ENCODE measurements at regions not wholly inside any gene's neighbourhood (a gene's known extent, or its start where the extent isn't known, plus 50 kb on each side); places are given as distances from the start of the nearest gene placed in this dataset.

GRCh38 chr3:99324636-99325203 lies 313.7 kb upstream of the COL8A1 start:
- DNase-seq: no peak
- Histone ChIP-seq H3K9me3 (no peaks in the 10 kb centered on the region), H3K4me3 (no peak overlapping the region), H3K36me3 (no peaks in the 10 kb centered on the region), H3K27me3 (no peaks in the 10 kb centered on the region), H3K27ac (no peak overlapping the region), H3K4me1 (no peaks in the 10 kb centered on the region)
- TF ChIP-seq CTCF (IDR thresholded peaks at IDR 0.05): no peak
- no peak for TF ChIP-seq POLR2A (IDR thresholded peaks at IDR 0.05)

- no peaks in the 10 kb centered on the region for H3K27me3 ChIP-seq
- no peaks in the 10 kb centered on the region for H3K36me3 ChIP-seq
- H3K4me3 ChIP-seq: no peak overlapping the region
- no peak overlapping the region for H3K27ac ChIP-seq
- no peak for TF ChIP-seq POLR2A (IDR thresholded peaks at IDR 0.05)
- no peak for TF ChIP-seq CTCF (IDR thresholded peaks at IDR 0.05)
- H3K4me1 ChIP-seq: no peaks in the 10 kb centered on the region
- no peak for DNase-seq
- no peaks in the 10 kb centered on the region for H3K9me3 ChIP-seq
These were observed 314.5 kb upstream of the COL8A1 start for GRCh38 chr3:99323940-99324339.

GRCh38 chr3:99322551-99322950 lies 315.8 kb upstream of the COL8A1 start:
- Histone ChIP-seq H3K4me1 (no peaks in the 10 kb centered on the region), H3K4me3 (no peak overlapping the region), H3K27ac (no peak overlapping the region), H3K9me3 (no peaks in the 10 kb centered on the region), H3K27me3 (no peaks in the 10 kb centered on the region), H3K36me3 (no peaks in the 10 kb centered on the region)
- DNase-seq: no peak
- no peak for TF ChIP-seq POLR2A (IDR thresholded peaks at IDR 0.05)
- TF ChIP-seq CTCF (IDR thresholded peaks at IDR 0.05): no peak

GRCh38 chr3:99321261-99321660 lies 317.1 kb upstream of the COL8A1 start:
- no peaks in the 10 kb centered on the region for H3K36me3 ChIP-seq
- H3K4me1 ChIP-seq: no peaks in the 10 kb centered on the region
- no peak overlapping the region for H3K27ac ChIP-seq
- no peak for DNase-seq
- H3K27me3 ChIP-seq: no peaks in the 10 kb centered on the region
- H3K4me3 ChIP-seq: no peak overlapping the region
- H3K9me3 ChIP-seq: no peaks in the 10 kb centered on the region
- TF ChIP-seq POLR2A (IDR thresholded peaks at IDR 0.05): no peak
- no peak for TF ChIP-seq CTCF (IDR thresholded peaks at IDR 0.05)

GRCh38 chr3:99319961-99320360 lies 318.4 kb upstream of the COL8A1 start:
- DNase-seq: no peak
- Histone ChIP-seq H3K36me3 (no peaks in the 10 kb centered on the region), H3K27me3 (no peaks in the 10 kb centered on the region), H3K4me3 (no peak overlapping the region), H3K27ac (no peak overlapping the region), H3K4me1 (no peaks in the 10 kb centered on the region), H3K9me3 (no peaks in the 10 kb centered on the region)
- TF ChIP-seq POLR2A (IDR thresholded peaks at IDR 0.05) (no peak), CTCF (IDR thresholded peaks at IDR 0.05) (no peak)

- Histone ChIP-seq H3K27ac (no peak overlapping the region), H3K4me1 (no peaks in the 10 kb centered on the region), H3K27me3 (no peaks in the 10 kb centered on the region), H3K36me3 (no peaks in the 10 kb centered on the region), H3K4me3 (no peak overlapping the region), H3K9me3 (no peaks in the 10 kb centered on the region)
- DNase-seq: no peak
- TF ChIP-seq CTCF (IDR thresholded peaks at IDR 0.05) (no peak), POLR2A (IDR thresholded peaks at IDR 0.05) (no peak)
These were observed 318.9 kb upstream of the COL8A1 start for GRCh38 chr3:99319450-99319849.

Data from Peyer's patch (tissue), 4 donors.